ENCODE measurements at regions not wholly inside any gene's neighbourhood (a gene's known extent, or its start where the extent isn't known, plus 50 kb on each side); places are given as distances from the start of the nearest gene placed in this dataset.

DNA sequence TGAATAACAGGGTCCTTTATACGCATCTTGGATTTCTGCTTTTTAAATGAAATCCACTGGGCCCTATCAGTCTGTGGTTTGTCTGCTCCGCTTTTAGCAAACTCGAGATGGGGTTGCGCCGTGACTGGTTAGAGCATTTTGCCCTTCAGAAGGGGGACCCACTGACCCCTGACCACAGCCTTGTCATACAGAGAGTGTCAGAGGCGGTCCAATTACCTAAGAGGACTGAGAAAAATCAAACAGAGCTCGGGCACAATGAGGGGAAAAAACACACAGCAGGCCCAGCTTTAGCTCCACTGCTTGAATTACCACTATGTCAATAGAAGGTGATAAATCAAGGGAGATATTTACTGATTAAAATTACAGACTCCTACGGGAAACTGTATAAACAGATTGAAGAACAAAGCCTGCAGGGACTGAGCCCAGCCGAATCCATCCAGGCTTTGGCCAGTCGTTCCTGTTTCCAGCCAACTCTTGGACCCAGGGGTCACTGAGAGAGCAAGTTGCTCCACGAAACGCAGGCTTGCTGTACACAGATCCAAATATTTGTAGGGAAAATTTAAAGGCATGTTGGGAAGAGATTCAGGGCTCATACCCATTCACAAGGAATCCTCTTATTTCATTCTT lies 131.9 kb upstream of the ZFHX3 start:
- in situ Hi-C loops (cut with MboI; ENCODE audit: low pct_unique_long_range_greater_than_20kb, low sequenced_read_pairs, unreplicated experiment), result loop anchor here (25.0 kb wide), 2 partner anchors 343 to 693 kb away; no protein-coding TSS in a partner anchor
- TF ChIP-seq, protein P1, sequence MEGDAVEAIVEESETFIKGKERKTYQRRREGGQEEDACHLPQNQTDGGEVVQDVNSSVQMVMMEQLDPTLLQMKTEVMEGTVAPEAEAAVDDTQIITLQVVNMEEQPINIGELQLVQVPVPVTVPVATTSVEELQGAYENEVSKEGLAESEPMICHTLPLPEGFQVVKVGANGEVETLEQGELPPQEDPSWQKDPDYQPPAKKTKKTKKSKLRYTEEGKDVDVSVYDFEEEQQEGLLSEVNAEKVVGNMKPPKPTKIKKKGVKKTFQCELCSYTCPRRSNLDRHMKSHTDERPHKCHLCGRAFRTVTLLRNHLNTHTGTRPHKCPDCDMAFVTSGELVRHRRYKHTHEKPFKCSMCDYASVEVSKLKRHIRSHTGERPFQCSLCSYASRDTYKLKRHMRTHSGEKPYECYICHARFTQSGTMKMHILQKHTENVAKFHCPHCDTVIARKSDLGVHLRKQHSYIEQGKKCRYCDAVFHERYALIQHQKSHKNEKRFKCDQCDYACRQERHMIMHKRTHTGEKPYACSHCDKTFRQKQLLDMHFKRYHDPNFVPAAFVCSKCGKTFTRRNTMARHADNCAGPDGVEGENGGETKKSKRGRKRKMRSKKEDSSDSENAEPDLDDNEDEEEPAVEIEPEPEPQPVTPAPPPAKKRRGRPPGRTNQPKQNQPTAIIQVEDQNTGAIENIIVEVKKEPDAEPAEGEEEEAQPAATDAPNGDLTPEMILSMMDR (IDR thresholded peaks at IDR 0.05; ENCODE audit: extremely low read depth, insufficient read depth, missing control alignments), result no peak
- DNase-seq (ENCODE audit: low spot score), result no peak

DNA sequence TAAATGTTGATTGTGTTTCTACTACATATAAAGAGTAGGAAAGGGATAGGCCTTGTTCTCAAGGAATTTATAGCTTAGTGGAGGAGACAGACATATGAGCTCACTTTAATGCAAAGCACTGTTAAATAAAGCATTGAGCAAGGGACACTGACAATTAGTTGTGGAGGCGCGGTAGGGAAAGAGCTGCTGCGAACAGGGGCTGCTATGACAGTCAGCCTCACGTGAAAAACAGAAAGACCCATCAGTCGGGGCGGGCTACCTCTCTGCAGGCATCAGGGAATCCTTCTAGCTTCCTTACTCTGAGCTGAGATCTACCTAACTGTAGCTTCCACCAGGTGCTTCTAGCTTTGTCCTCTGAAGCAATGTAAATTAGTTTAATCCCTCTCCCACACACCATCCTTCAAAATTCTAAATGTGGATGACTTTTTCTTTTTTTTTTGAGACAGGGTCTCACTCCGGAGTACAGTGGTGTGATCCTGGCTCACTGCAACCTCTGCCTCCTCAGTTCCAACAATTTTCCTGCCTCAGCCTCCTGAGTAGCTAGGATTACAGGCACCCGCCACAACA lies 129.9 kb upstream of the ZFHX3 start:
- in situ Hi-C loops (cut with MboI; ENCODE audit: low pct_unique_long_range_greater_than_20kb, low sequenced_read_pairs, unreplicated experiment), result loop anchor here (25.0 kb wide), 2 partner anchors 341 to 691 kb away; no protein-coding TSS in a partner anchor
- no peak for DNase-seq (ENCODE audit: low spot score)
- TF ChIP-seq, protein P1 (IDR thresholded peaks at IDR 0.05; ENCODE audit: extremely low read depth, insufficient read depth, missing control alignments), result no peak

DNA sequence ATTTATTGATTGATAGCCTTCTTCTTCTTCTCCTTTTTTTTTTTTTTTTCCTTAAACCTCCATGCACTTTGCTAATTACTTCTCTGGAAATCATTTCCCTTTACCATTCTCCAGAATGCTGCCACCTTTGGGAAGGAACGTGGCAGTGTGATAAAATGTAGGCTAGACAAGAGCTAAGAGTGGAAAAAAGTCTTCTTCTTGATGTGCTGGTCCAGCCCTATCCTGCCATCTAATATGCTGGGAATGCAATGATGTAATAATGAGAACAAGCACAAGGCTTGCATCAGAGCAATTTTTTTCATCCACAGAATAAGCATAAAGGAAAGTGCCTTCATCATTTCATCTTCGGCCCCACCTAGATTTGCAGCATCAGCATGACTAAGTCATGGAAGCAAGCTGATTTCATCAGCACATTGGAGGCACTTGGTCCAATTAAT lies 128.7 kb upstream of the ZFHX3 start:
- in situ Hi-C loops (cut with MboI; ENCODE audit: low pct_unique_long_range_greater_than_20kb, low sequenced_read_pairs, unreplicated experiment), result loop anchor here (25.0 kb wide), 2 partner anchors 339 to 689 kb away; no protein-coding TSS in a partner anchor
- TF ChIP-seq, protein P1 (IDR thresholded peaks at IDR 0.05; ENCODE audit: extremely low read depth, insufficient read depth, missing control alignments), result no peak
- DNase-seq (ENCODE audit: low spot score), result no peak

DNA sequence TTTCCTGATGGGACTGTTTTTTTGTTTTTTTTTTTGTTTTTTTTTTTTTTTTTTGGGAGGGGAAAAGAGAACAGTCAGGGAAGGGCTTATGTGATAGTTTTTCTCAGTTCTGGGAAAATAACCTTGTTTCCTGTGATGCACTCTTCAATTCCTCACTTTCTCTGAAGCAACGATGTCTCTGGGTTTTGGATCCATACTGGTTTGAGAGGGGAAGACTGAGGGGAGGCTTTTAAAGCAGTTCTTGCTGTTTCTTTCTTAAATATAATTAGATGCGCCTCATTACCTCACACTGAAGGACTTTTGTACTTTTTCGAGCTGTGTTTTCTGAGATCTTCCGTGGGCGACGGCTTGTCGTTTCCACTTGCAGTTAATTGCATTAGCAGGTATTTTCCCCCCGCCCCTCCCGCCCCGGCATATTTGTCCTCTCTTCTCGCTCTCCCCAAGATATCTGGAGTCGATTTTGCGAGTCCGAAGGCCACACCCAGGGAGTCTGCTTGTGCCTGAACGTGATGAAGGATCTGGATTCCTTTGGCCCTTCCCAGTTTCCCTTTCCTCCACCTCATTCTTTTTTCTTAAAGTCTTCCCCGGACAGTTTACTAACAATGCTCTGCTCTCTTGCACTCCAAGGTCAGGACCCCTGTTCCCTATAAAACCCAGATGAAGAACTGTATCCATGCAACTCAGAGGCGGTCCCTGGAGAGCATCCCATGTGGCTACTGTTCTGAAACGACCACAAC lies 125.2 kb upstream of the ZFHX3 start:
- TF ChIP-seq, protein P1 (IDR thresholded peaks at IDR 0.05; ENCODE audit: extremely low read depth, insufficient read depth, missing control alignments), result no peak
- DNase-seq (ENCODE audit: low spot score), result no peak
- in situ Hi-C loops (cut with MboI; ENCODE audit: low pct_unique_long_range_greater_than_20kb, low sequenced_read_pairs, unreplicated experiment), result no loop called here

DNA sequence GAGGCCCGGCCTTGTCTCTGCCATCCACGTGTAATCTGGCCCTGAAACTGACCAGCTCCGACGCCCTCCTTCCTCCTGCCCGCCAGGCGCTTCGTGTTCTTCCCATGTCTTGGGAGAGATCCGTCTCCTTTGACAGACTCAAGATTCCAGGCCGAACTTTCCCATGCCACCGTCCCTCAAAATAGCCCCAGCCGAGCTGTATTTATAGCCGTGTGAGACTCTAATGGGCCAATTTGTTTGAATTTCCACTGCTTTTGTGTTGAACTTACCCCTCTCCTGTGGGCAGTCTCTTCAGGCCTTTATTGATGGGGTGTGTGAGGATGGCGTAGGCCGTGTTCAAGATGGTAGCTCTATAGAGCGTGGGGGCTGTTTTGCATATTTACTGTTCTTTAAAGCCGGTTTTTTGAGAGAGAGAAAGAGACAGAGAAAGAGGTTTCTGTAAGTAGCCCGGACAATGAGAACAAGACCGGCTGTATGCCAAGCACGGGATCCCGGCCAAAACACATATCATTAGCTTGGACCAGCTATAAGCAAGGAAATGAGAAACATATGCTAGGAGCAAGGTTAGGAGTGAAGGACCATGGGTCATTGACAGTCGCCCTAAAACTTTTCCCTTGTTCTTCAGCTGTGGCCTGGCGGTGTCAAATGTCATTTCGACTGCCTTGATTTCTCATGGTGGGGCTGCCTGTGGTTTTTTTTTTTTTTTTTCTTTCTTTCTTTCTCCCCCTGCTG lies 124.5 kb upstream of the ZFHX3 start:
- in situ Hi-C loops (cut with MboI; ENCODE audit: low pct_unique_long_range_greater_than_20kb, low sequenced_read_pairs, unreplicated experiment), result no loop called here
- DNase-seq (ENCODE audit: low spot score), result no peak
- TF ChIP-seq, protein P1 (IDR thresholded peaks at IDR 0.05; ENCODE audit: extremely low read depth, insufficient read depth, missing control alignments), result no peak

DNA sequence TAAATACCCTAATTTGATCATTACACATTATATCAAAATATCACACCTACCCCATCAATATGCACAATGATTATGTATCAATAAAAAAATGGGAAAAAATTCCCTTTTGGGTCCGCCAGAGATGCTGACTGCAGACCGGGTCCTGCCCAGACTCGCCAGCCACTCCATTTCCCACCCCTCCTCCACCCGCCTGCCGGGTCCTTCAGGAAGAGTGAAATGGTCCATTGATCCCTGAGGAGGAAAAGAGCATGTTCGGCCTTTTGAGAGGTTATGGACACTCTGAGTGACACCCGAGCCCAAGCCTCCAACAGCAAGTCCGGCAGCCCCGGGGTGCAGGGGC lies 123.9 kb upstream of the ZFHX3 start:
- TF ChIP-seq, protein P1 (IDR thresholded peaks at IDR 0.05; ENCODE audit: extremely low read depth, insufficient read depth, missing control alignments), result no peak
- no peak for DNase-seq (ENCODE audit: low spot score)
- in situ Hi-C loops (cut with MboI; ENCODE audit: low pct_unique_long_range_greater_than_20kb, low sequenced_read_pairs, unreplicated experiment), result no loop called here

All from GM13977 (cell line).